SIG-M5 treated with dmso at 0.1 percent for 504 hours (cell line): ENCODE measurements at regions not wholly inside any gene's neighbourhood (a gene's known extent, or its start where the extent isn't known, plus 50 kb on each side); places are given as distances from the start of the nearest gene placed in this dataset.

ENCODE experiments used
- DNase-seq: peaks from one replicate; lab custom pipeline; 2025; ENCODE audit not compliant: unreplicated experiment; lab: John Stamatoyannopoulos, UW

DNA sequence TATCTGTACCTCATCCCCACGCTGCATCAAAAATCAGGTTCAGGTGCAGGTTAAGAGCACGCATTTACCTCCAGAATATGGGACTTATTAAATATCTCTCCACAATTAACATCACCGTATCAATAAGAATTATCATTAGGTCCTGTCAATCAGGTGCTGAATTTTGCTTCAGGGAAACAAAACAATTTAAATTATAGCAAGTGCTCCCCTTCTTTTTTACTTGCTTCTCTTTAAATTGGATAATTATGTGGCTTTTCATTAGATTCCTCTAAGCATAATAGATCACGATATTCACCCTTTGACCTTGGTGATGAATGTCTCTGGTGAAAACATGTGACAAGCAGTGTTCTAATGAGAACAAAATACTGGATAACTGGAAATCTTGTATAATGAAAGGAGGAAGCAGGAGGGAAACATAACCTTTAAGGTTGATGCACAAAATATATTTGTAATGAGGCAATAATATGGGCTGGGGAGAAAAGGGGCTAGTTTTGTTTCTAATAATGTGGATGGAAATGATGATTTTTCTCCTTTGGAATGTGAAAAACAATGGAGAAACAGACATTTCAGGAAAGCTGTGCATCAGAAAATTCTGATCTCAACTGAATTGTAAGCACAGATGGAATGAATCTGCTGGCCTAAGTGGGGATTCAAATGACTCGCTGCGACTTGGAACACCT is 166.9 kb downstream of the SNX10 start:
- no peak for DNase-seq

DNA sequence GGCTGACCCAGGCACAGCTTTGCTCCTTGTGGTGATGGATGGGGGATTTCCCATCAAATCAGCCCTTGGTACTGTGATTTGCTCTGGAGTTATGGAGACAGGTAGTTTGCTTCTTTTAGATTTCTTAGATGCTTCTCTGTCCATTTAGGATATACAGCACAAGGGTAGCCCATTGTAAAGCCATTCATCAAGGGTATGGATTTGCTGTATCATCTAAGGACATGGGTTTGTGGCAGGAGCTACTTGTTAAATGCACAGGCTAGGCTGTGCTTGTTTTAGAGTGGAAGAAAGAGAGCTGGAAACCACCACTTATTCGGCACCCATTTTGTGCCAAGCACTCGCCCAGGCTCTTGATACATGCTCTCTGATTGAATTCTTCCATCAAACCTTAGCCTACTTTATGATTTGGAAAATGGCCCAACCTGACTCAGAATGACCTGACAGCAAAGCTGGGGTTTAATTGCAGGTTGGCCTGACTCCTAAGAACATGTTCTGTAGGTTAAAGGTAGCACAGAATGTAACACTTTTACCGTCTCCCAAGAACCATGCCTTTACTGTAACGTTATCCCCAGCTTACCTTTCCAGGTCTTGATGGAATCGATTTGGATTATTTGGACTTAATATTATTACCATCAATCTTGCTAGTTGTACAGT is 168.0 kb downstream of the SNX10 start:
- no peak for DNase-seq

DNA sequence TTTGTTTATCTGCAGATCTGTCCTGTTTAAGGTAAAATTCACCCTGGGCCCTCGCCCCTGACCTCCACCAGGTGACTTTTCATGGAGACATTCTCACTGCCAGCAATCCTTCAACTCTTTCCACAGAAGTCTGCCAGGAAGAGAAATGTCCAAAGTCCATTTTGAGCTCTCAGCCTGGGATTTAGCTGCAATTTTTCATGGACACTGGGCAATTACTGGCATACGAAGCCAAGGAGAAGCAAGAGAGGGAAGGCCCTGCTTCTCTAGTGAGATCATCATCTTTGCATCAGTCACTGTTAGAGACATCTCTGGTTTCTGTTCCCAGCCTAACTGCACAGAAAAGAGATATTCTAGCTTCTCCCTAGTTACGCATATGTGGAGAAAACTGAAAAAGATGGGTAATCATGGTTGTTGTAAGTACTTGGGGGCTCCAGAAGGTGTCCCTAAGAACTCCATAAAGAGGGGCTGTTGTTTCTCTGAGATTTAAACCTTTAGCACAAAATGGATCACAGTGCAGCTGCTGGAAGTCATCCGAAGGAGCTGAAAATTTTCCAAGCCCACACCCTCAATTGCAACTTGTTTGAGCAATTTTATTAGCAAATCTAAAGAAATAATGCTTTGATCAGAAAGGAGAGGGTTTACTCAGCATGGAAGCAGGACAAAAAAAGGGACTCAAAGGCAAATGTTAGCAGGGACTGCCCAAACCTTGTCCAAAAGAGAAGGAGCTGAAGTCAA is 168.9 kb downstream of the SNX10 start:
- DNase-seq = no peak

DNA sequence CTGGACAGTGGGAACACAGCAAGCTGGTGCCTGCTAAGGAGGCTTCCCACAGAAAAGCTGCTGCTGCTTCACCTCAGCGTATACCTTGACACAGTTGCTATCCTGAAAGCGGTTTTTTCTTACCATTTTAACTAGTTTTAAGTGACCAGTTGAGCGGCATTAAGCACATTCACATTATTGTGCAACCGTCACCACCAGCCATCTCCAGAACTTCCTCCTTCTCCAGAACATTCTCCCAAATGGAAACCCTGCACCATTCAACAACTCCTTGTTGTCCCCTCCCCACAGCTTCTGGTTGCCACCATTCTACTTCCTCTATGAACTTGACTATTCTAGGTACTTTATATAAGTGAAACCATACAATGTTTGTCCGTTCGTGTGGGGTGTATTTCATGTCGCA is 169.9 kb downstream of the SNX10 start:
- no peak for DNase-seq

DNA sequence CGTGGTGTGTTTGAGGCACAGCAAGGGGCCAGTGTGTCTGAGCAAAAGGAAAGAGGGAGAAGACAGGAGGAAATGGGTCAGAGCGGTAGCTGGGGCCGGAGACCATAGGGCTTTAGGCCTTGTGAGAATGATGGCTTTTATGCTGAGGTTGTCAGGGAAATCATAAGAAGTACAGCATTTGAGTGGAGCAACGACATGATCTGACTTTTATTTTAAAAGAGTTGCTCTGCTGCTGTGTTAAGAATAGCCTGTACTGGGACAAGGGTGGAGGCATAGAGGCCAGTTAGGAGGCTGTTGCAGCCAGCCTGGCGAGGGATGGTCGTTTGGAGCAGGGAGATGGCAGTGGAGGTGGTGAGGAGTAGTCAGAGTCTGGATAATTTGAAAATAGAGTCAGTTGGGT is 174.3 kb downstream of the SNX10 start:
- no peak for DNase-seq

DNA sequence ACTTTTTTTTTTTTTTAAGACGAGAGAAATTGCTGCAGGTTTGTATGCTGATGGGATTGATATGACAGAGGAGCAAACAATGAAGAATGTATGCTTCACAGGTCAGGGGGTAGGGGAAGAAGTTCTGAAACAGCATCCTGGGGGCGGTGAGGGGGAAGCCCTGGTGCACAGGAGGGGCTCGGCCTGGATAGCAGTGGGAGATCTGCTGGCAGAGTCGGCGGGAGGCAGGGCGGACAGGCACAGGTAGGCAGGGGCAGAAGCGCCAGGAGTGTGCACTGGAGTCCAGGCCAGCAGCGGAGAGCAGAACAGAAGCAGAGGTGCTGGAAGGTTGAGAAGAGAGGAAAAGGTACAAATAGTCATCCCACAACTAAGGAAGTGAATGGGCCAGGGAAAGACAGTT is 175.4 kb downstream of the SNX10 start:
- DNase-seq = no peak

DNA sequence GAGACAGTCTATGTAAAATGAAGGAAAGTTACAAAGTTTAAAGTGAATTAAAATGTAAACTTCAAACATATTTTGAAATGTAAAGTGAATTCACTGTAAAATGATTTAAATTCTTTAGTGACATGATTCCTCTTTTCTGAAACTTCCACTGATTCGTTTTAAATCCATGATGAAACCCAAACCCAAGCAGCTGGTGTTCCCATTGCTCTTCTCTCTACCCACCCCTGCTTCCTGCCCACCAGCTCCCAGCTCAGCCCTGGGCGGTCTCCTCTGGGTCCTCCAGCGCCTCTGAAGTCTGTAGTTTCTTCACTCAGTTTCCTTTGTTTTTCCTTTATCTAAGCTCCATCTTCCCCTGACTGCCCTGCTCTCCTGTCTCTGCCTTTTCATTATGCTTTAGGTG is 175.9 kb downstream of the SNX10 start:
- no peak for DNase-seq

DNA sequence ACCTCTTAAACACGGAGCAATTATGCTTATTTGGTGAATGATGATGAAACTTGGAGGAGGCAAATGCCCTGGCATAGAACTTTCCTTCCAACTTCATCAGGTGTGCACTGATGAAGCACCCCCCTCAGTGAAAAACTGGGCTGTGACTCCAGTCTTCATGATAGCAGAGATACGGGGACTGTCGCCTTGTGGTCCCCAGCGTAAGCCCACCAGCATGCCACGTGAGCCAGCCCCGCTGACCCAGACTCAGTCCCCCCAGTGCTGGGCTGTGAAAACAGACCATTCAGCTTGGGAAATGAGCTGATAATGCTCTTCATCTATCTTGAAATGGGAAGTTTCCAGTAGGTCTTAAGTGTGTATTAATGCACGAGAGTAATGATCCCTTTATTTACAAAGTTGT is 177.0 kb downstream of the SNX10 start:
- no peak for DNase-seq

DNA sequence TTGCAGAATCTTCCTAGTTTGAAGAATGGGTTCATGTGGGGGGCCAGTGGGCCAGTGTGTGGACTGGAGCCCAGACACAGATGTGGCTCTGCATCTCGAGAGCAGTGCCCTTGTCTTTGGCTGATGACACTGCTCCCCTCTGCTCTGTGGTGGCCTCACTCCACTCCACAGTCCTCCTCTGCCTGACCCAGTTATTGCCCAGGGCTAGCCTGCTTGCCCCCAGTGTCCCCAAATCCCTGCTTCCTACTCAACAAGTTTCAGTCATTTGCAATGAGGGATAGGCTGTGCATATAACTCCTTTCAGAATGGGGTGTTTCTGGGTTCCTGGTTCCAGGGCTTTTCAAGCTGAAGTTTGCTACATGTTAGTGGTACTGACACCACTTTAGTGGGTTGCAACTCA is 177.5 kb downstream of the SNX10 start:
- no peak for DNase-seq

DNA sequence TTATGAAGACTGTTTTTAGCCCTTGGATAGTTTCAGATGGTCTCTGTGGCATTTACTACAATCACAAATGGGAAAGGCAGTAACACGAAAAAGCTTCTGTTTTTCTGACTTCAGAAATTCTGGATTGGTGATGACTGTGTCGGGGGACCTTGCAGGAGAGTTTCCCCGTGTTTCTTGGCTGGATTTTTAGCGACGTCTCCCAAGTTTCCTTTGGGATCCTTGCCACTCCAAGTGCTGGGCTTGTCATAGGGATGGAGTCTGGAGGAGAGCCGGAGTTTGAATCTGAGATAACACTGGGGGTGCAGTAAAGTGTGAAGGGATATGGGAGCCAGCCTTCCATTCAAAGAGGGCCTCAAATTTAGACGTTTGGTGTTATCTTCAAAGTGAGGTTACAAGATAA is 179.0 kb downstream of the SNX10 start:
- DNase-seq = no peak

DNA sequence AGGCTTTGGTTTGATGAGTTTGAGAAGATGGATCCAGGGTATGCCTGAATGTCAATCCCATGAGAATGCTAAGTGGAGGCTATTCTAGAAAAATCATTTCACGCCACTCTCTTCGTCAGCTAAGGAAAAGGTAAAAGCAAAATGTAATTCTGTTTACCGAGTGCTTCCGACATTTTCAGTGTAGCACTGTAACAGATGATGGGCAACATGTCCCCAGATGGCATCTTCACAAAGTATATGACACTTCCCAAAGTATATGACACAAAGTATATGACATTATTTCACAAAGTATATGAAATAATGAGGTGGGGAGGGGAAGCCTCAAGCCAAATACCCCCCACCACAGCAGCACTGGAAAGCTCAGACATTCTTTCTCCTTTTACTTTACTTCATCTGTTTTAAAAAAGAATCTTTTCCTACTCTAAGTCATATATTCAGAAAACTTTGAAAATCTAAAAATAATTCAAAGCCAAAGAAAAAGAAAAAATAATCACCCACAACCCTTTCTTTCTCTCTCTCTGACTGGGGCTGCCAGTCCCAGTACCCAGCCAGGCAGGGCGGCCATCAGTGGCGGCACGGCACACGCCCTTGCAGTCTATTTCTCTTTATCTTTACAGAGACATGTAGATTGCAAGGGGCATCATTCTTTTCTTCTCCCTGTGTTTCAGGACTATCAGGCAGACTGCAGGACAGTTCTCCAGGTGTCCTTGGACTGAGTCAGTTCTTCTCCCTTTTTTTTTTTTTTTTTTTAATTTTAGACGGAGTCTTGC is 179.8 kb downstream of the SNX10 start:
- no peak for DNase-seq

DNA sequence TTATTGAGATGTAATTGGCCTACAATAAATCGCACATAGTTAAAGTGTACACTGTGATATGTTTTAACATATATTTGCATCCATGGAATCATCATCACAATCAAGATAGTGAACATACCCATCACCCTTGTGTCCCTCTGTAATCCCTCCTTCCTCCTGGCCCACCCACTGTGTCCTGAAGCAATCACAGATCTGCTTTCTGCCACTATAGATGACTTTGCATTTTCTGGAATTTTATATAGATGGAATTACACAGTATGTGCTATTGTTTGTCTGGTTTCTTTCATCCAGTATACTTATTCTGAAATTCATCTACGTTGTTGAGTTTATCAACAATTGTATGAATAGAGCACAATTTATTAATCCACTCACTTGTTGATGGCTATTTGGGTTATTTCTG is 181.3 kb downstream of the SNX10 start:
- no peak for DNase-seq

DNA sequence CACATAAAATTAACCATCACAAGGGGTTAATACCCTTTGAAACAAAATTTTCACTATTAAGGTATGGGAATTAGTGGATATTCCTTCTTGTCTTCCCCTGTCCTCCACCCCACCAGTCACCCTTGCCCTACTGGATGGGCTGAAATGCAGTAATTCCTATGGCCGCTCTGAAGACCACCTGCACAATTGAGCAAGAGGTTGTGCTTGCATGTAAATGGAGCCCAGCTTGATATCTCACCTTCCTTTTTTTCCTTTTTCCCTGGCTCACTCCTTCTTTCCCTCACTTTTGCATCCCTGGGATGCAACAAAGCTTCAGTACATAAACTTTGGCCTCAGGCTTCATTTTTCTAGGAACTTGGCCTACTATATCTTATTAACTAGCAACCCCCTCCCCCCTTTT is 184.6 kb downstream of the SNX10 start:
- no peak for DNase-seq

DNA sequence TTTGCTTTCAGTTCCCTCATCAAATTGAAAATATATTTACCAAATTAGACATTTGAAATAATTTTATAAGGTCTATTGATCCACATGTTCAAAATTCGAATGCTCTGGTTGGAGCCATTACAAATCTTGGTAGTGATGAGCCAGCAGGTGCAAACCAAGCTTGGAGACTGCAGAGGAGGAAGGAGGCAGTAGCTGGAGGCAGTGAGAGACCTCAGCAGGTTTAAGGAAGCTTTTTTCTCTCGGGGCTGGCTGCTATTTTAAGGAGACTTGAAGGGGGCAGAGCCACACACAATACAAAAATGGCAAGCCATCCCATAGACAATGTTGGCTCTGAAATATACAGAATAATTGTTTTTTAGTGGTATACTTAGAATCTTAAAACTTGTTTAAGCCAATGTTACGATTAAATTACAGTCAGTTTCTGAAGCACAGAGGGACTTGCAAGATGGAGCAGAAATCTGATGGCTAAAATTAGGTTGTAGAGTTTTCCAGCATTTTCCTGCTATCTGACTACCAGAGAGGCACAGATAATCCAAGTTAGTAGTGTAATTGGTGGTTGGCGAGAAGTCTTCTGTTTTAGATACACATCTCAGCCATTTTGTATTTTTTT is 185.8 kb downstream of the SNX10 start:
- DNase-seq = no peak

DNA sequence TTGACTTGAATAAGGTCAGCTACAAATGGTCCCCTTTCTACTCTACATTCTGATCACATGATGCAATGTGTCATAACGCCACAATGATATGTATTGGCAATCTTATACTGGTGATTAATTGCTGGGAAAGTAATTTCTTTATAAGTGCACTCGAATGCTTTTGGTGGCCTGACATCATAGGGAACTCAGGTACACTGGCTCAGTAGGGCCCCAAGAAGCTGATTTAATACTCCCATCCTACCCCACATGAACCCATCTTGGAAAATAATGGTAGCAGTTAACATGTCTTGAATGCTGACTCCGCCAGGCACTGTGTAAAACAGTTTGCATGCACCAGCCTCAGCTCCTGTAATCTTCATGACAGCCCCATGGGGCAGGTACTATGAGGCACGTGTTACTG is 186.9 kb downstream of the SNX10 start:
- DNase-seq = no peak

DNA sequence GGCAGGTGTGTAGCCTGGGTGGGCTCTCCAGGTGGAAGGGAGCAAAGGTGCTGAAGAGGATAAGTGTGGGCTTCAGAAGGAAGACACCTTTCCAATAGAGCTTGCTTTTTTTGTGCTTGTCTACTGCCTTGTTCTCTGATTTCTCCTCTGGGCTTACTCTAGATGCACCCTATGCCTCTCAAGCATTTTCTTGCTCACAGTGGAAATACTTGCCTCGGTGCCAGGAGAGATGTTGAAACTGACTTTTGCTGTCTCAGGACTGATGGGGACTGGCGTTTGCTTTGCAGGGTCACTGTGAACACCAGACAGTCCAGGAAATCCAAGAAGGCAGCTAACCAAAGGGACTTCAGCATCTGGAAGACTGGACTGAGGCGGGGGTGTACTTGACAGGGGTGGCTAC is 187.9 kb downstream of the SNX10 start:
- DNase-seq = no peak

DNA sequence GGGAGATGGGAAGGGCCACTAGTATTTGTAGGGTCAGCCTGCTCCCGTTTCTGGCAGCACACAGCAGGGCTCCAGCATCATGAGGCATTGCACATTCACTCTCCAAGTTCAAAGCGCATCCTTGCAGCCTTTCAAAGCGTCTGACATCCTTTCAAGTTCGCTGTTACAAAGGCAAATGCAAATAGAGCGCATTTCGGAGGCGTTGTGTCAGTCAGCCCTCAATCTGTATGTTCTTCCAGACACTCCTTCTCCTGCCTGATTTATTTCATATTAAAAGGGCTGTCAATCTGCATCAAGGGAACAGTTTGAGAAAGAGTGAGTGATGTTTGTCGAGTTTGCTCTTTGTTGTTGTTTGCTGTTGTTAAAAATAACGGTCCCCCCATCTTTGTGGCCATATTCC is 188.5 kb downstream of the SNX10 start:
- DNase-seq = no peak

DNA sequence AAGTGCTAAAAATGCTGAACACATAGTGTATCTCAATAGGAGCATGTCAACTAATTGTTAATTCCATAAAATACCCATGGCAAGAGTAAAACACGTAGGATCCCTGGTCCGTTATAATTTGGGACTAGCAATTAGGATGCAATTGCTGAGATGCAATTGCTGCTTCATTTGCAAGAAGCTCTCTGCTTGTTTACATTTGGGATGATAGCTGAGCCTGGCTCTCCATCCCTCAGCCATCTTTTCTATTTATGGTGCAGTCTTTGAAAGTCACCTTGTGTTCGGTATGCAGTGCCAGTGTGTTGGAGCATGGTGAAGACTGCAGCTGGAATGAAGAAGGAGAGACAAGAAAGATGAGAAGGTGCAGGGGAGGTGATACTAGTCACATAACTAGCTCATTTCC is 191.3 kb downstream of the SNX10 start:
- no peak for DNase-seq

DNA sequence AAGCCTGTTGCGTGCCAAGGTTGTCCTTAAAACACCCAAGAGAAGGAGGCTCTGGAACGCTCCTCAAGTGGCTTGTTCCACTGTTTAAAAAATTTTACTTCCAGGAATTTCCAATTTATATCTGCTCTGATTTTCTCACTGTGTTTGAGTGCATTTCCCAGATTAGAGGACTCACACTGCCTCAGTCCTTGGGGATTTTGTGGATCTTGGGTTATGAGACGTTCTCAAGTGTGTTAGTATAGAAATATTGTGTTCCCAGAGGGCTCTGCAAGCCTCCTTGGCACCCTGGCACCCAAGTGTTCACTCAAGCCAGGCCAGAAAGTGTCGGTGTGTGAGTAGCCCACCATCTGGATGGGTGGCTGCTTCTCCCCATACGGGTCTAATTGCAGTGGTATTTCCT is 192.2 kb downstream of the SNX10 start:
- no peak for DNase-seq

DNA sequence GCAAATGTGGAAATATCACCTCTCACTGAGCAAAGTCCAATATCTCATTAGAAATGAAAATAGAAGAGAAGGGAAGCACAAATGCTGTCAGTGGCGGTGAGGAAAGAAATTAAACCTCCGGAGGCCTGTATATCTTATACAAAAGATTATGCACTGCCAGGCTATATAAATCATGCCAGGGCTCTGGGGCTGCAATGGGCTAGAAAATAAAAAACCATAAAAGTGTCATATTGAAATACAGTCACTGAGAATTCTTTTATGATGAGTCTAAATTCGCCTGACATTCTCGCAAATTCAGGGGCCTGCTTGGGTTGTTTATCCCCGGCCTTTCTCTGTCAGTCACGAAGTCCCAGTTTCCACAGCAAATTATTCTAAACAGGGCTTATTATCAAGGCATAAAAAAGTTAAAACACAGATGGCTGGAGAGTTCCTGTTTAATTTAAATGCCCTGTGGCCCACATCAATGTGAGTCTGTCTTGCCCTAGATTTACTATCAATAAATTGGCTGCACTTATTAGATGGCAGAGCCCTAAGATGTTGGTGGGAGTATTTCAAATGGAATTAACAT is 193.8 kb downstream of the SNX10 start:
- DNase-seq = no peak

DNA sequence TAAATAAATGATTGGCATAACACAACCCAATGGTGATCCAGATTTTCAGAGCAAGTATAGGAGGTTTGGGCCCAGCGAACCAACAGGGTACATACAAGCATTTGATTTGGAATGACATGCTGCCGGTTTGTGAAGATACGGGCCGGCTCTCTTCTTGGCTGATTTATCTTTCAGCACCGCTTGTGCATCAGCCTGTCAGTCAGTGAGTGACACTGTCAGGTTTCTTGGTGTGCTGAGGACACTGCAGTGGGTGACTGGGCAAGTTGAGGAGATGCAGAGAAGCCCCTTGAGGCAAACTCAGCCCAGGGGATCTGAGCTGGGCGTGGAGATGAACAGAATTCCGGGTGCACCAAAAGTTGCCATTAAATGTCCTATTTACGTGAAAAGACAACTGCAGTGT is 194.5 kb downstream of the SNX10 start:
- DNase-seq = no peak
